MM.1S (cell line): ENCODE measurements at regions not wholly inside any gene's neighbourhood (a gene's known extent, or its start where the extent isn't known, plus 50 kb on each side); places are given as distances from the start of the nearest gene placed in this dataset.

Source experiments
- EZH2 ChIP-seq: fragments of 300-600 bp; sonication (generic); optimal IDR thresholded peaks from 2 replicates; pipeline ENCODE3; 2017; ENCODE audit warnings: low read depth, mild to moderate bottlenecking, antibody characterized with exemption, low read length, mixed read lengths
- EZH2phosphoT487 ChIP-seq: fragments of 300-600 bp; sonication (generic); IDR thresholded peaks from 2 replicates; pipeline ENCODE4 v1.6.1; 2018; ENCODE audit warnings: antibody characterized with exemption, low read length
- TF ChIP-seq, protein P1 (sequence below): fragments of 300-600 bp; sonication (generic); IDR thresholded peaks from 2 replicates; pipeline ENCODE4 v1.5.1; 2016; ENCODE audit warnings: antibody characterized with exemption, low read length, mixed read lengths

DNA sequence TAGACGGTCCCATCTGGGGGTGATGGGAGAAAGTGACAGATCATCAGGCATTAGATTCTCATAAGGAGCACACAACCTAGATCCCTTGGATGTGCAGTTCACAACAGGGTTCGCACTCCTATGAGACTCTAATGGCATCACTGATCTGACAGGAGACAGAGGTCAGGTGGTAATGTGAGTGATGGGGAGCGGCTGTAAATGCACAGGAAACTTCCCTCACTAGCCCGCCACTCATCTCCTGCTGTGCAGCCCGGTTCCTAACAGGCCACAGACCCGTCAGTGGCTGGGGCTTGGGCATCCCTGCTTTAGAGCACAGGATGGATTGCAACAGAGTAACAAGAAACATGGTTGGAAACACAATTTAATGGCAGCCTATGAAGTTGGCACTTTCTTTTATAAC is 172.6 kb upstream of the VCX3A start:
- TF ChIP-seq, protein P1, sequence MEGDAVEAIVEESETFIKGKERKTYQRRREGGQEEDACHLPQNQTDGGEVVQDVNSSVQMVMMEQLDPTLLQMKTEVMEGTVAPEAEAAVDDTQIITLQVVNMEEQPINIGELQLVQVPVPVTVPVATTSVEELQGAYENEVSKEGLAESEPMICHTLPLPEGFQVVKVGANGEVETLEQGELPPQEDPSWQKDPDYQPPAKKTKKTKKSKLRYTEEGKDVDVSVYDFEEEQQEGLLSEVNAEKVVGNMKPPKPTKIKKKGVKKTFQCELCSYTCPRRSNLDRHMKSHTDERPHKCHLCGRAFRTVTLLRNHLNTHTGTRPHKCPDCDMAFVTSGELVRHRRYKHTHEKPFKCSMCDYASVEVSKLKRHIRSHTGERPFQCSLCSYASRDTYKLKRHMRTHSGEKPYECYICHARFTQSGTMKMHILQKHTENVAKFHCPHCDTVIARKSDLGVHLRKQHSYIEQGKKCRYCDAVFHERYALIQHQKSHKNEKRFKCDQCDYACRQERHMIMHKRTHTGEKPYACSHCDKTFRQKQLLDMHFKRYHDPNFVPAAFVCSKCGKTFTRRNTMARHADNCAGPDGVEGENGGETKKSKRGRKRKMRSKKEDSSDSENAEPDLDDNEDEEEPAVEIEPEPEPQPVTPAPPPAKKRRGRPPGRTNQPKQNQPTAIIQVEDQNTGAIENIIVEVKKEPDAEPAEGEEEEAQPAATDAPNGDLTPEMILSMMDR: no peak
- TF ChIP-seq EZH2 (no peak), EZH2phosphoT487 (no peak)
